ENCODE measurements at regions not wholly inside any gene's neighbourhood (a gene's known extent, or its start where the extent isn't known, plus 50 kb on each side); places are given as distances from the start of the nearest gene placed in this dataset.

DNA sequence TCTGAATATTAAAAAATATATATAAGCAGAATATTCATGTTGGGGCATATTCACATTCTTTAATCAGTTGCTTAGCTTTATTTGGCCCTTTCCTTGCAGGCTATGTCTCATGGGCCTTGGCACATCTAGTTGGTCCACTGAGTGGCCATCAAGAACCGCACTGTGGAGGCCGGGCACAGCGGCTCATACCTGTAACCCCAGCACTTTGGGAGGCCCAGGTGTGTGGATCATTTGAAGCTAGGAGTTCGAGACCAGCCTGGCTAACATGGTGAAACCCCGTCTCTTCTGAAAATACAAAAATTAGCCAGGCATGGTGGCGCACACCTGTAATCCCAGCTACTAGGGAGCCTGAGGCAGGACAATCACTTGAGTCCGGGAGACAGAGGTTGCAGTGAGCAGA lies 127.6 kb upstream of the TANK start:
- Histone ChIP-seq H3K4me3 (ENCODE audit: control insufficient read depth in 1 of 7, extremely low read depth in 1 of 7, insufficient read depth in 4 of 7, low read depth in 2 of 7, low read length in 6 of 7) (no peak overlapping the region), H3K4me1 (ENCODE audit: control extremely low read depth in 1 of 4, control insufficient read depth in 4 of 4, insufficient read depth in 4 of 4, low read length in 3 of 4) (no peaks in the 10 kb centered on the region), H3K36me3 (ENCODE audit: control insufficient read depth in 4 of 4, insufficient read depth in 4 of 4, low read length in 3 of 4) (no peaks in the 10 kb centered on the region), H3K27ac (ENCODE audit: insufficient read depth in 1 of 2, low read depth in 1 of 2, low read length in 2 of 2, poor library complexity in 1 of 2, severe bottlenecking in 2 of 2) (no peak overlapping the region), H3K27me3 (replicated peaks in 2 of 5; ENCODE audit: control insufficient read depth in 4 of 5, insufficient read depth in 5 of 5, low read length in 4 of 5) (no peaks in the 10 kb centered on the region), H3K9me3 (ENCODE audit: control extremely low read depth in 1 of 5, control insufficient read depth in 4 of 5, insufficient read depth in 2 of 5, low read depth in 1 of 5, low read length in 4 of 5) (peaks cover 0 to 3% (median 0%) of the 10 kb centered on the region in 5 experiments)
- ChIA-PET CTCF (interaction anchor here (1.0 kb wide), 1 partner anchor 9 kb away, joined by 3 read pairs; no protein-coding TSS in a partner anchor), POLR2A (no interaction called here)
- no peak for DNase-seq
- 100% methylated on average over 4 of the region's 7 CpGs for WGBS (ENCODE audit: insufficient coverage)

DNA sequence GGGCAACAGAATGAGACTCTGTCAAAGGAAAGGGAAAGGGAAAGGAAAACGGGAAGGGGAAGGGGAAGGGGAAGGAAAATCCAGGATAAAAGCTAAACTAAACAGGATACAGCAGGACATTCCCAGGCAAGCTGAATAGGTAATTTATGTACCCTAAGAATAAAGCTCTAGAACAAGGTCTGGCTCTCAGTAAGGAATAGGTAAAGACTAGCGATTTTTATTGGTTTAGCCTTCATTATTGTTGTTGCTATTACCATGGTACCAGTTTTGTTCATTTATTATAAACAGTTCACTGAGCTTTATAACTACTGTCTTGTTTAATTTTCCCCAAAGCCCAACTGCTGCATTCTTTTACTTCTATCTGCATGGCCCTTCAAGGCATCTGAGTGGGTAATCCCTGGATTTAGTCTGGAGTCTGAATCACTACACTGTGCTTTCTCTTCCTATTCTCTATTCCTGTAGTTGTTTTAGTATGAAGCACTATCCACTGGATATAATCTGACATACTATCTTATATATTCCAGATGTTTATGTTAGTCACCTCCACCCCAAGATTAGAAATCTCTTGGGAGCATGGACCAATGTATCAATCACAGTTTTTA lies 127.1 kb upstream of the TANK start:
- CTCF ChIA-PET: interaction anchor here (1.0 kb wide), 1 partner anchor 8 kb away, joined by 3 read pairs; no protein-coding TSS in a partner anchor
- WGBS (ENCODE audit: insufficient coverage): 100% methylated on average over 1 of the region's 2 CpGs
- H3K27me3 ChIP-seq (replicated peaks in 2 of 5; ENCODE audit: control insufficient read depth in 4 of 5, insufficient read depth in 5 of 5, low read length in 4 of 5): no peaks in the 10 kb centered on the region
- H3K4me1 ChIP-seq (ENCODE audit: control extremely low read depth in 1 of 4, control insufficient read depth in 4 of 4, insufficient read depth in 4 of 4, low read length in 3 of 4): no peaks in the 10 kb centered on the region
- no peak overlapping the region for H3K4me3 ChIP-seq (ENCODE audit: control insufficient read depth in 1 of 7, extremely low read depth in 1 of 7, insufficient read depth in 4 of 7, low read depth in 2 of 7, low read length in 6 of 7)
- peaks cover 0 to 3% (median 0%) of the 10 kb centered on the region in 5 experiments for H3K9me3 ChIP-seq (ENCODE audit: control extremely low read depth in 1 of 5, control insufficient read depth in 4 of 5, insufficient read depth in 2 of 5, low read depth in 1 of 5, low read length in 4 of 5)
- H3K27ac ChIP-seq (ENCODE audit: insufficient read depth in 1 of 2, low read depth in 1 of 2, low read length in 2 of 2, poor library complexity in 1 of 2, severe bottlenecking in 2 of 2): no peak overlapping the region
- no peaks in the 10 kb centered on the region for H3K36me3 ChIP-seq (ENCODE audit: control insufficient read depth in 4 of 4, insufficient read depth in 4 of 4, low read length in 3 of 4)
- DNase-seq: no peak
- POLR2A ChIA-PET: no interaction called here

- ChIA-PET POLR2A (no interaction called here), CTCF (interaction anchor here (1.1 kb wide), 1 partner anchor 12 kb away, joined by 3 read pairs; no protein-coding TSS in a partner anchor)
- Histone ChIP-seq H3K9me3 (ENCODE audit: control extremely low read depth in 1 of 5, control insufficient read depth in 4 of 5, insufficient read depth in 2 of 5, low read depth in 1 of 5, low read length in 4 of 5) (peaks cover 0 to 3% (median 0%) of the 10 kb centered on the region in 5 experiments), H3K4me3 (ENCODE audit: control insufficient read depth in 1 of 7, extremely low read depth in 1 of 7, insufficient read depth in 4 of 7, low read depth in 2 of 7, low read length in 6 of 7) (no peak overlapping the region), H3K27ac (ENCODE audit: insufficient read depth in 1 of 2, low read depth in 1 of 2, low read length in 2 of 2, poor library complexity in 1 of 2, severe bottlenecking in 2 of 2) (no peak overlapping the region), H3K27me3 (replicated peaks in 2 of 5; ENCODE audit: control insufficient read depth in 4 of 5, insufficient read depth in 5 of 5, low read length in 4 of 5) (no peaks in the 10 kb centered on the region), H3K4me1 (ENCODE audit: control extremely low read depth in 1 of 4, control insufficient read depth in 4 of 4, insufficient read depth in 4 of 4, low read length in 3 of 4) (no peaks in the 10 kb centered on the region), H3K36me3 (ENCODE audit: control insufficient read depth in 4 of 4, insufficient read depth in 4 of 4, low read length in 3 of 4) (no peaks in the 10 kb centered on the region)
- WGBS (ENCODE audit: insufficient coverage): no CpG with 5 or more reads among the region's 1 CpG
- no peak for DNase-seq
Measured at GRCh38 chr2:161036926-161037325, 123.3 kb upstream of the TANK start.

DNA sequence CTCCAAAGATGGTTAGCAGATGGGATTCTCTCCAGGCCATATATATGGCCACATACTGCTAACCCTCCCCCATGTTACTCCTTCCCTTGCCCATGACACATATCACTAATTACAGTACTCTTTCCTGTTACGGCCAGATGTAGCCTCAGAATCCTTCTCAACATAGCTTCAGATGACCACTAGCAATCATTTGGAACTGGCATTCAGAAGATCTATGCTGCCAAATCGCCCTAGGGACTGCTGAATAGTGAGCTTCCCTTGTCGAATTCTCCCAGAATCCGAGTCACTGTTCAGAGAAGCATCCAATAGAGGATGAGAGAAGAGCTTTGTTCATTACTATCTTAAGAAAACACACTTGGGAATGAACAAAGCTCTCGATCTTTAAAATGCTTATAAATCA lies 121.2 kb upstream of the TANK start:
- H3K4me1 ChIP-seq (ENCODE audit: control extremely low read depth in 1 of 4, control insufficient read depth in 4 of 4, insufficient read depth in 4 of 4, low read length in 3 of 4): no peaks in the 10 kb centered on the region
- no peak for DNase-seq
- ChIA-PET CTCF (no interaction called here), POLR2A (interaction anchor here (0.8 kb wide), 1 partner anchor 852 kb away, joined by 3 read pairs; no protein-coding TSS in a partner anchor)
- H3K9me3 ChIP-seq (ENCODE audit: control extremely low read depth in 1 of 5, control insufficient read depth in 4 of 5, insufficient read depth in 2 of 5, low read depth in 1 of 5, low read length in 4 of 5): peaks cover 0 to 3% (median 0%) of the 10 kb centered on the region in 5 experiments
- no peak overlapping the region for H3K27ac ChIP-seq (ENCODE audit: insufficient read depth in 1 of 2, low read depth in 1 of 2, low read length in 2 of 2, poor library complexity in 1 of 2, severe bottlenecking in 2 of 2)
- H3K36me3 ChIP-seq (ENCODE audit: control insufficient read depth in 4 of 4, insufficient read depth in 4 of 4, low read length in 3 of 4): no peaks in the 10 kb centered on the region
- 100% methylated on average over 4 of the region's 5 CpGs for WGBS (ENCODE audit: insufficient coverage)
- H3K27me3 ChIP-seq (replicated peaks in 2 of 5; ENCODE audit: control insufficient read depth in 4 of 5, insufficient read depth in 5 of 5, low read length in 4 of 5): no peaks in the 10 kb centered on the region
- no peak overlapping the region for H3K4me3 ChIP-seq (ENCODE audit: control insufficient read depth in 1 of 7, extremely low read depth in 1 of 7, insufficient read depth in 4 of 7, low read depth in 2 of 7, low read length in 6 of 7)

GRCh38 chr2:161041356-161041755 lies 118.9 kb upstream of the TANK start:
- no peak for DNase-seq
- Histone ChIP-seq H3K4me3 (ENCODE audit: control insufficient read depth in 1 of 7, extremely low read depth in 1 of 7, insufficient read depth in 4 of 7, low read depth in 2 of 7, low read length in 6 of 7) (no peak overlapping the region), H3K9me3 (ENCODE audit: control extremely low read depth in 1 of 5, control insufficient read depth in 4 of 5, insufficient read depth in 2 of 5, low read depth in 1 of 5, low read length in 4 of 5) (no peaks in the 10 kb centered on the region), H3K27me3 (replicated peaks in 2 of 5; ENCODE audit: control insufficient read depth in 4 of 5, insufficient read depth in 5 of 5, low read length in 4 of 5) (no peaks in the 10 kb centered on the region), H3K27ac (ENCODE audit: insufficient read depth in 1 of 2, low read depth in 1 of 2, low read length in 2 of 2, poor library complexity in 1 of 2, severe bottlenecking in 2 of 2) (no peak overlapping the region), H3K4me1 (ENCODE audit: control extremely low read depth in 1 of 4, control insufficient read depth in 4 of 4, insufficient read depth in 4 of 4, low read length in 3 of 4) (no peaks in the 10 kb centered on the region), H3K36me3 (ENCODE audit: control insufficient read depth in 4 of 4, insufficient read depth in 4 of 4, low read length in 3 of 4) (no peaks in the 10 kb centered on the region)
- CTCF ChIA-PET: interaction anchor here (0.6 to 1.1 kb wide), 2 partner anchors 8 to 49 kb away, joined by 3 read pairs; no protein-coding TSS in a partner anchor
- 71% methylated on average over 2 of the region's 2 CpGs for WGBS (ENCODE audit: insufficient coverage)
- POLR2A ChIA-PET: no interaction called here

DNA sequence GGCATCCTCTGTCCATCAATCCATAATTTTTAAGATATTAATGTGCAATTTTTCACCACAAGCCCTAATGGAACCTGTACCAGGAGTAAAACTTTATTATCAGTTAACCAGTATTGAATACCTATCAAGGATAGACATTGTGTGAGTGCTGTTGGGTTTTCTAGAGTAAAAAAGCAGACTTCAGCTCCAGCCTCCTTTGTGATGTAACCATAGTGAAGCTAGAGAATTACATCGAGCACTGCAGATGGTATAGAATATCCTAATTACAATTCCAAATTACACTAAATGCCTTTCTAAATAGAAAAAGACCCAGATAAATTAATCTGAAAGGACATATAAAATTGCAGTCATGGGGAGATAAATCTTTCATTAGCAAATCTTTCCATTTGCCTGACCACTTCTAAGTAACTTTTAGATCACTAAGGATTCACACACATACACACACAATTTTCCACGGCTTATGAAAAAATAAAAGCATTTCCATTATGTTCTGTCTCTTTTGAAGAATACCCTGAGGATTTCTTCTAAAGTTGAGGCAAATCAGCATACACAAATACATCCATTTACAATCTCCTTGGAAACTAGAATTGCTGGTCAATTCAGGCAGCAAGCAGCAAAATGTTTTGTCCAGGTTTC lies 117.1 kb upstream of the TANK start:
- POLR2A ChIA-PET: interaction anchor here (0.6 kb wide), 1 partner anchor 125 kb away, joined by 3 read pairs; no protein-coding TSS in a partner anchor
- WGBS (ENCODE audit: insufficient coverage): no CpG with 5 or more reads among the region's 2 CpGs

DNA sequence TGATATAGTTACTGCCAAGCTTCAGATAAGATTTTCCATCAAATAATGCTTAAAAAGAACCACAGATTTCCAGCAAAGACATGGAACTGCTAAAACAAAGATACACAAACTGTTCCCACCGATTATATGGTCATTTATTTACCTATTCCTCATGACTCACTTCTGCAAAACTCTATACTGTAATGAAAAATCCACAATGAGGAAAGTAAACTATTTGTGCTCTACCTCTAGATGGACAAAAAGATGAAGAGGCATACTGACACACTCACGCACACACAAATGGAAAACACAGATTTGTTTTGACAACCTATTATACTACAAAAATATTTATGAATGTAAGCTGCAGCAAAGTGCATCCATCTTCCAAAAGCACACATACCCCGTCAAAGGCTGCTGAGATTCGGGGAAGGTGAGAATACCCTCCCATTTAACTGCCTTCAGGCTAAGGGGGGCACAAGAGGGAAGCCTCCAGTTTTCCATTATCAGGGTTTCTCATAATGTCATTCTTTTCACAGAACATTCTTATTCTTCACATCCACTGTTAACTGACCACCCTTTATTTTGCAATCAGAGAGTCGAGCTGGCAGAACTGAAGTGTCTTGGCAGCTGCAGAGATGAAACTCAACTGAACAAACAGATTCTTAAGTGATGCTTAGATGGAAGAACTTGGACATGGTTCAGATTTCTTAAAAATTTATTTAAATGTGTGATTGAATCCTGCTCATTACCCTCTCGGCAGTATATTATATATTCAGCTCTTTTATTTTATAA lies 115.9 kb upstream of the TANK start:
- WGBS (ENCODE audit: insufficient coverage): 97% methylated on average over 2 of the region's 6 CpGs
- ChIA-PET CTCF (no interaction called here), POLR2A (no interaction called here)

More for the DNA sequence above, 117.1 kb upstream of the TANK start:
- Histone ChIP-seq H3K9me3 (ENCODE audit: control extremely low read depth in 1 of 5, control insufficient read depth in 4 of 5, insufficient read depth in 2 of 5, low read depth in 1 of 5, low read length in 4 of 5) (no peaks in the 10 kb centered on the region), H3K36me3 (ENCODE audit: control insufficient read depth in 4 of 4, insufficient read depth in 4 of 4, low read length in 3 of 4) (no peaks in the 10 kb centered on the region), H3K4me3 (ENCODE audit: control insufficient read depth in 1 of 7, extremely low read depth in 1 of 7, insufficient read depth in 4 of 7, low read depth in 2 of 7, low read length in 6 of 7) (no peak overlapping the region), H3K4me1 (ENCODE audit: control extremely low read depth in 1 of 4, control insufficient read depth in 4 of 4, insufficient read depth in 4 of 4, low read length in 3 of 4) (no peaks in the 10 kb centered on the region), H3K27me3 (replicated peaks in 2 of 5; ENCODE audit: control insufficient read depth in 4 of 5, insufficient read depth in 5 of 5, low read length in 4 of 5) (no peaks in the 10 kb centered on the region), H3K27ac (ENCODE audit: insufficient read depth in 1 of 2, low read depth in 1 of 2, low read length in 2 of 2, poor library complexity in 1 of 2, severe bottlenecking in 2 of 2) (no peak overlapping the region)
- CTCF ChIA-PET: interaction anchor here (1.6 kb wide), 1 partner anchor 20 kb away, joined by 4 read pairs; no protein-coding TSS in a partner anchor
- no peak for DNase-seq

More for the DNA sequence above, 115.9 kb upstream of the TANK start:
- Histone ChIP-seq H3K27me3 (replicated peaks in 2 of 5; ENCODE audit: control insufficient read depth in 4 of 5, insufficient read depth in 5 of 5, low read length in 4 of 5) (no peaks in the 10 kb centered on the region), H3K36me3 (ENCODE audit: control insufficient read depth in 4 of 4, insufficient read depth in 4 of 4, low read length in 3 of 4) (no peaks in the 10 kb centered on the region), H3K4me3 (ENCODE audit: control insufficient read depth in 1 of 7, extremely low read depth in 1 of 7, insufficient read depth in 4 of 7, low read depth in 2 of 7, low read length in 6 of 7) (no peak overlapping the region), H3K27ac (ENCODE audit: insufficient read depth in 1 of 2, low read depth in 1 of 2, low read length in 2 of 2, poor library complexity in 1 of 2, severe bottlenecking in 2 of 2) (no peak overlapping the region), H3K9me3 (ENCODE audit: control extremely low read depth in 1 of 5, control insufficient read depth in 4 of 5, insufficient read depth in 2 of 5, low read depth in 1 of 5, low read length in 4 of 5) (no peaks in the 10 kb centered on the region), H3K4me1 (ENCODE audit: control extremely low read depth in 1 of 4, control insufficient read depth in 4 of 4, insufficient read depth in 4 of 4, low read length in 3 of 4) (no peaks in the 10 kb centered on the region)
- DNase-seq: no peak

All from common myeloid progenitor, CD34-positive (primary cell).